Endothelial cell of umbilical vein (primary cell): ENCODE measurements at regions not wholly inside any gene's neighbourhood (a gene's known extent, or its start where the extent isn't known, plus 50 kb on each side); places are given as distances from the start of the nearest gene placed in this dataset.

Experiments used
- BruUV-seq: library from RNA; stranded (reverse); fragments of 400-500 nt; replicated peaks from 2 replicates; lab custom pipeline; 2021; lab: Mats Ljungman, UMichigan
- CTCF ChIA-PET: fragments of 300-600, 350-600 bp; sonication (Branson Sonifier 250); formaldehyde crosslinking; loops from one replicate; lab custom pipeline; 2021; ENCODE audit warnings: antibody characterized with exemption, inconsistent platforms; lab: Charles Lee
- POLR2A ChIA-PET: fragments of 300-600, 350-600 bp; sonication (Branson Sonifier 250); formaldehyde crosslinking; loops from one replicate; lab custom pipeline; 2021; ENCODE audit warnings: antibody characterized with exemption, inconsistent platforms; lab: Charles Lee
- DNase-seq: peaks from one replicate; pipeline ENCODE4 v3.0.0-alpha.2; 2011; ENCODE audit warnings: low read depth, low spot score
- FAIRE-seq: peaks from 2 replicates; lab custom pipeline; 2011; peaks lifted over from hg19 to GRCh38; lab: Jason Lieb, UNC
- H2AFZ ChIP-seq: 2 replicates; pipeline ENCODE4 v1.6.0; 2012; ENCODE audit warnings: low read depth, low read length, control low read depth, inconsistent platforms
- H3K27ac ChIP-seq: 2 replicates; pipeline ENCODE4 v1.5.1; 2011; ENCODE audit warnings: low read depth, mild to moderate bottlenecking, control low read depth, low read length, moderate library complexity; ENCODE audit not compliant: insufficient read depth
- H3K27me3 ChIP-seq, 2 experiments: 2 replicates each; pipeline versions ENCODE4 v1.6.0 to v1.6.1; 2011; ENCODE audit warnings: low read length in 2 of 2, mixed read lengths in 1 of 2; ENCODE audit not compliant: control insufficient read depth in 2 of 2, insufficient read depth in 2 of 2
- H3K36me3 ChIP-seq, 2 experiments: 2 replicates in 1 of 2; 3 replicates in 1 of 2; pipeline ENCODE4 v1.5.1; 2011; ENCODE audit warnings: low read length in 2 of 2, mild to moderate bottlenecking in 1 of 2, moderate library complexity in 1 of 2; ENCODE audit not compliant: control insufficient read depth in 2 of 2, insufficient read depth in 2 of 2; ENCODE audit errors: extremely low read depth in 1 of 2
- H3K4me1 ChIP-seq: 3 replicates; pipeline ENCODE4 v1.5.1; 2011; ENCODE audit warnings: mild to moderate bottlenecking, low read length; ENCODE audit not compliant: control insufficient read depth, insufficient read depth; ENCODE audit errors: extremely low read depth
- H3K4me2 ChIP-seq: 2 replicates; pipeline ENCODE4 v1.6.1; 2011; ENCODE audit warnings: low read length, control low read depth, mixed read lengths; ENCODE audit not compliant: insufficient read depth
- H3K4me3 ChIP-seq, 3 experiments: fragments of 200-600 bp in 1 of 3; sonication (generic), shearing (Covaris generic) in 1 of 3; replicated peaks in 1 of 3; 2 replicates each; pipeline ENCODE4 v1.5.1; 2011 to 2016; ENCODE audit warnings: control low read depth in 3 of 3, low read length in 3 of 3, mild to moderate bottlenecking in 2 of 3, inconsistent platforms in 1 of 3, low read depth in 1 of 3, moderate library complexity in 1 of 3; ENCODE audit not compliant: insufficient read depth in 1 of 3
- H3K79me2 ChIP-seq: 2 replicates; pipeline ENCODE4 v1.6.0; 2012; ENCODE audit warnings: low read length, inconsistent platforms; ENCODE audit not compliant: control insufficient read depth, insufficient read depth
- H3K9ac ChIP-seq: replicated peaks from 2 replicates; pipeline ENCODE3; 2011; ENCODE audit warnings: low read length, control low read depth; ENCODE audit not compliant: insufficient read depth; ENCODE audit errors: extremely low read depth
- H3K9me1 ChIP-seq: replicated peaks from 3 replicates; pipeline ENCODE4 v1.6.0; 2011; ENCODE audit warnings: mild to moderate bottlenecking, low read length; ENCODE audit not compliant: control insufficient read depth, insufficient read depth; ENCODE audit errors: extremely low read depth
- H3K9me3 ChIP-seq: replicated peaks from 2 replicates; pipeline ENCODE4 v1.5.1; 2012; ENCODE audit warnings: low read length, inconsistent platforms; ENCODE audit not compliant: control insufficient read depth, insufficient read depth
- H4K20me1 ChIP-seq: replicated peaks from 2 replicates; pipeline ENCODE3; 2011; ENCODE audit warnings: mild to moderate bottlenecking, low read length; ENCODE audit not compliant: control insufficient read depth, insufficient read depth; ENCODE audit errors: extremely low read depth
- CTCF ChIP-seq, 2 donors: IDR thresholded peaks; 1 replicate in 1 of 2; 2 replicates in 1 of 2; pipeline ENCODE4 v1.5.1; 2011; ENCODE audit warnings: low read length in 2 of 2, mild to moderate bottlenecking in 2 of 2, moderate library complexity in 2 of 2, control low read depth in 1 of 2, inconsistent platforms in 1 of 2, low read depth in 1 of 2; ENCODE audit not compliant: insufficient read depth in 1 of 2; ENCODE audit errors: extremely low read depth in 1 of 2
- EZH2 ChIP-seq: IDR thresholded peaks from 2 replicates; pipeline ENCODE4 v1.6.1; 2012; ENCODE audit warnings: borderline replicate concordance, low read depth, mild to moderate bottlenecking, moderate library complexity, low read length, inconsistent platforms; ENCODE audit not compliant: severe bottlenecking
- FOS ChIP-seq: IDR thresholded peaks from 2 replicates; pipeline ENCODE4 v1.6.1; 2011; ENCODE audit warnings: mild to moderate bottlenecking, low read length, moderate library complexity, borderline replicate concordance; ENCODE audit not compliant: insufficient read depth
- GATA2 ChIP-seq: IDR thresholded peaks from 2 replicates; pipeline ENCODE4 v1.7.0; 2011; ENCODE audit warnings: low read depth, mild to moderate bottlenecking, moderate library complexity, mixed read lengths, low read length; ENCODE audit not compliant: insufficient read length, insufficient read depth
- JUN ChIP-seq: IDR thresholded peaks from 2 replicates; pipeline ENCODE4 v1.6.1; 2011; ENCODE audit warnings: borderline replicate concordance, low read depth; ENCODE audit not compliant: insufficient read length, insufficient read depth
- MAX ChIP-seq: IDR thresholded peaks from 2 replicates; pipeline ENCODE4 v1.6.1; 2011; ENCODE audit not compliant: insufficient read depth, insufficient read length
- MYC ChIP-seq: IDR thresholded peaks from one replicate; pipeline ENCODE4 v1.6.1; 2011; ENCODE audit warnings: mild to moderate bottlenecking, low read depth, low read length
- POLR2A ChIP-seq: IDR thresholded peaks from 2 replicates; pipeline ENCODE4 v1.6.1; 2012; ENCODE audit warnings: low read depth, mild to moderate bottlenecking, control low read depth, low read length
- POLR2AphosphoS5 ChIP-seq: IDR thresholded peaks from 2 replicates; pipeline ENCODE4 v1.6.1; 2012; ENCODE audit warnings: low read depth, mild to moderate bottlenecking, control low read depth, low read length, moderate library complexity; ENCODE audit not compliant: insufficient read depth
- dilution Hi-C: fragments of 300-500 bp; cut with MboI; formaldehyde crosslinking; loops from one replicate; pipeline ENCODE4 v1.15.0; 2019; ENCODE audit warnings: low sequenced_read_pairs; ENCODE audit not compliant: extremely low pct_ligation_motif_present
- intact Hi-C: fragments of 100-400 bp; cut with micrococcal nuclease; formaldehyde crosslinking; loops from one replicate; pipeline ENCODE4 v1.10.0; 2022

GRCh38 chr1:177356674-177357435 lies 186.1 kb downstream of the BRINP2 start:
- H3K9me3 ChIP-seq, result no peaks in the 10 kb centered on the region
- intact Hi-C loops, result loop anchor here (2.0 to 10.0 kb wide), 2 partner anchors 460 to 588 kb away; no protein-coding TSS in a partner anchor
- no peak overlapping the region for H3K9ac ChIP-seq
- H3K4me3 ChIP-seq, result no peak overlapping the region
- dilution Hi-C loops, result no loop called here
- no peaks in the 10 kb centered on the region for H3K27me3 ChIP-seq
- TF ChIP-seq CTCF (IDR thresholded peaks at IDR 0.05; ENCODE audit: extremely low read depth in 1 of 2, insufficient read depth in 1 of 2, low read depth in 1 of 2, low read length in 2 of 2) (no peak), GATA2 (no peak), POLR2AphosphoS5 (no peak), MAX (no peak), JUN (no peak), POLR2A (no peak), EZH2 (no peak), FOS (no peak), MYC (no peak)
- DNase-seq (no peak), FAIRE-seq (no peak)
- H3K4me2 ChIP-seq, result no peak overlapping the region
- H3K79me2 ChIP-seq, result no peaks in the 10 kb centered on the region
- no peaks in the 10 kb centered on the region for H3K4me1 ChIP-seq
- CTCF ChIA-PET, result interaction anchor here (1.6 kb wide), 1 partner anchor 459 kb away, joined by 5 read pairs; no protein-coding TSS in a partner anchor
- no TSS peak for BruUV-seq
- no peak overlapping the region for H2AFZ ChIP-seq
- no peak overlapping the region for H3K27ac ChIP-seq
- no peaks in the 10 kb centered on the region for H4K20me1 ChIP-seq
- POLR2A ChIA-PET, result no interaction called here
- H3K36me3 ChIP-seq, result no peaks in the 10 kb centered on the region
- H3K9me1 ChIP-seq, result no peaks in the 10 kb centered on the region
